HEK293 (cell line): ENCODE measurements at regions not wholly inside any gene's neighbourhood (a gene's known extent, or its start where the extent isn't known, plus 50 kb on each side); places are given as distances from the start of the nearest gene placed in this dataset.

Experiments used
- CTCF ChIP-seq: fragments of 450-650 bp; formaldehyde crosslinking; IDR thresholded peaks from 2 replicates; pipeline ENCODE4 v1.5.1; 2016; ENCODE audit warnings: missing biosample characterization, missing genetic modification characterization
- ZNF211 ChIP-seq: fragments of 450-650 bp; formaldehyde crosslinking; IDR thresholded peaks from 2 replicates; pipeline ENCODE4 v1.5.1; 2016; ENCODE audit warnings: low read depth, missing biosample characterization, missing genetic modification characterization

- TF ChIP-seq ZNF211 (tag by site-specific recombination) (no peak), CTCF (tag by site-specific recombination) (no peak)
These were observed 79.4 kb downstream of the PALM2AKAP2 start for GRCh38 chr9:109859447-109859846.
